CD4-positive, alpha-beta T cell treated with Interleukin-15 for 1 hour (primary cell): ENCODE measurements at regions not wholly inside any gene's neighbourhood (a gene's known extent, or its start where the extent isn't known, plus 50 kb on each side); places are given as distances from the start of the nearest gene placed in this dataset.

Experiments used
- DNase-seq: peaks from one replicate; pipeline ENCODE4 v3.0.0-alpha.2; 2020

DNA sequence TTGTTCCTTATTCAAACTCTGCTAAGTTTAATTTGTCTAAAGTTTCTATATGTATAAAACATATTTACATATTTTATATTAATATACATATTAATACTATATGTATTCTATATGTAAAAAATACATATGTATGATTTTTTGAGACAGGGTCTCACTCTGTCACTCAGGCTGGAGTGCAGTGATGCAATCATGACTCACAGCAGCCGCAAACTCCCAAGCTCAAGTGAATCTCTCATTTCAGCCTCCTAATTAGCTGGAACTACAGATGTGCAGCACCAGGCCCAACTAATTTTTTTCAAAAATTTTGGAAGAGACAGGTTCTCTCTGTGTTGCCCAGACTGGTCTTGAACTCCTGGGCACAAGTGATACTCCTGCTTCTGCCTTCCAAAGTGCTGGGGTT lies 684.9 kb downstream of the TRAM1L1 start:
- DNase-seq: no peak

DNA sequence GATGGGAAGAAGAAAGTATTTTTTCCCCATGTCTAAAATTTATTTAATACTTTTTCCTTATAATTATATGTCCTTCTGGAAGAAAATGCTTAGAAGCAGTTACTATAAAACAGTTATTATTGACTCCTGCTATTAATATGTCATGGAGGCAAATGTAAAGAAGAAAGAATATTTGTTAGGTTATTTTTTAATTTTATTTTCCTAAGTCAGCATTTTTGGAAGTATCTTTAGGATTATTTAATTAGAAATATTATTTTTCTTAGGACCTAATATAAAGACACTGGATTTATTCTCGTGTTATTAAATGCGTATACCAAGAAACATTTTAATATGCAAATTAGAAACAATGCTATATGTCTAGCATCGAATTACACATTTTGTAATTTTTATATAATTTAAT lies 687.7 kb downstream of the TRAM1L1 start:
- no peak for DNase-seq

DNA sequence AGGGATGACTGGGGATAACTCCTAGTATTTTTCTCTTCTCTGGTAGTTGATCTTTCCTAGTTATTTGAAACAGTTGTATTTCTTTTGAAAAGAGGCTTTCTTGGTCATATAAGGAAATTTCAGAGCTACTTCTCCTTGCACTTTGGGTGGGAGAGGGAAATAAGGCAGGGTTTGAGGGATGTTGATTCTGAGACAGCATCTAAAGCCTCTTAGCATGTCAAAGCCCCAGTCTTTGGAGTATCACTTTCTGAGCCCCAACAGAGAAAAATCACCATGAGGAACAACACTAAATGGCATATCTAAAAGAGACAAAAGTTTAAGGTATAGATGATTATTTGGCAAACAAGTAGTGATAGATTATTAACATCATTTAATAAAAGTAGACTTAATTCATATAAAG lies 688.1 kb downstream of the TRAM1L1 start:
- DNase-seq: no peak

DNA sequence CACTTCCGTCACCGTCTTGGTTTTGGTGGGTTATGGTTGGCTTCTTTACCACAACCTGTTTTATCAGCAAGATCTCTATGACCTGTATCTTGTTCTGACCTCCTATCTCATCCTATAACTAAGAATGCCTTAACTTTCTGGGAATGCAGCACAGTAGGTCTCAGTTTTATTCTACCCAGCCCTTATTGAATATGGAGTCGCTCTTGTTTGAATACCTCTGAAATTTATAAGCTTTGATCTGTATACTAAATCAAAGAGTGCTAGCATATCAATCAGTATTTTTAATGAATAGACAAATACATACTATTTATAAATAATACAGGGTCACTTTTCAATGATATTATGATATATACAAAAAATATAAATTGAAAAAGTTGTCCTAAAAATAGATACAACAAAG lies 690.0 kb downstream of the TRAM1L1 start:
- DNase-seq: no peak

DNA sequence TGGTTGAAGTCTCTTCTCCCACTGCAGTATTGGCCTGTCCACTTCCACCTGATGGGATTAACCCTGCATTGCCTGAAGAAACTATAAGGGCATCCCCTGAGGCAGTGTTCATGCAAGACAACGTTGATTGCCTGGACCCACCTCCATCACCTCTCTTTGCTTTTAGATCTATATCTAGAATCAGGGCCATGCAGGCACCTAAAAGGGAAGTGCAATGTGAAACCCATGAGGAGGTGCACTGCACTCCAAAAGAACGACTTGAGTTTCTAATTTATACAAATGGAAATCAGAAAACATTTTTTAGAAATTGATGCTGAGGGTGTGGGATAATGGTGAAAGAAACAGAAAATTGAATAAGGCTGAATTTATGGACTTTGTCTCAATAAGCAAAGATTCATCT lies 694.4 kb downstream of the TRAM1L1 start:
- DNase-seq: no peak

DNA sequence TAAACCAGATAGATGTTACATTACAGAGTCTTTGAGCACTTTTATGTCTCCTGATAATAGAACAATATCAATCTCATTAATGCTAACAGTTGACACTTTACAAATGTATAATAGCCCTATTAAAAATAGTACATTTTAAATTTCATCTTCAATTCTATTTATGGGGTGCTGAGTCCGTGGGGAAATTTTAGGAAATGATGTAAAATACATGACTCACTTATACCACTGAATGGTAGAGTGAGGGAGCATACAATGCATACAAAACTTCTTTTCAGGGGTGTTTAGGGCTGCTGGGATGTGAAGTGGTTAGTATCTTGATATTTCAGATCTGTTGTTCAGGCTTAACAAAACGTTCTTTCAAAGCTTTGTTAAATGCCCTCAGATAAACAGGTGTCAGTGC lies 696.2 kb downstream of the TRAM1L1 start:
- DNase-seq: no peak

DNA sequence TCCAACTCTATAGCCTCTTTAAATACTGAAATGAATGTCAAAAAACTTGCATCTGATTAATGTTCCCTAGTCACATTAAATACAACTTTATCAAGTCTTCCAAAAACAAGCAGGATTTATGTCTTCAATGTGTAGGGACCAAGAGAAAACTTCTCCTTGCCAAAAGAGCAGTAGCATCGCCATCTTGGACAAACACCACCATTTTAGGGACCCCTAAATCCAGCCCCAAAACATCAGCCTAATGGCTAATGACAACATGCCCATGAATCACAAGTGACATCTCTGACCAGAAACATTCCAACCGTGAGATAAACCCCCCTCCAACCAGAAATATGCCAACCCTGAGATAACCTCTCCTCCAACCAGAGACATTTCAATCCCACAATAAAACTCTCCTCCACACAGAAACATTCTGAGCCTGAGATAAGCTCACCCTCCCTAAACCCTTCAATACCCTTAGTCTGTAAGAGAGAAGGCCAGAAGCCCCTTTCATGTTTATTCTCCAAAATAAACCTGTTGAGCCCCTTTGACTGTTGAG lies 697.4 kb downstream of the TRAM1L1 start:
- DNase-seq: no peak

DNA sequence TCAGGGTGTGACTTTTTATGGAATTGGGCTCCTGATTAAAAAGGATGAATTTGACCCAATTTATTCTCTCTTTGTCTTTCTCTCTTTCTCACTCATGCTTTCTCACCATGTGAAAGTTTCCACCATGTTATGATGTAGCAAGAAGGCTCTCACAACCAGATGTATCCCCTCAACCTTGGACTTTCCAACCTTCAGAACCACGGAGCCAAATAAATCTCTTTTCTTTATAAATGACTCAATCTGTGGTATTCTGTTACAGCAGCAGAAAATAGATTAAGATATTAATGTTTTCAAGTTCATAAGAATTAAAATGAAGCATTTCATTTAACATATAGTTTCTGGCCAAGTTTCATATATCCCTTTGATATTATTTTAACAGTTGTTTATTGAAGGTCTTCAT lies 698.5 kb downstream of the TRAM1L1 start:
- no peak for DNase-seq

DNA sequence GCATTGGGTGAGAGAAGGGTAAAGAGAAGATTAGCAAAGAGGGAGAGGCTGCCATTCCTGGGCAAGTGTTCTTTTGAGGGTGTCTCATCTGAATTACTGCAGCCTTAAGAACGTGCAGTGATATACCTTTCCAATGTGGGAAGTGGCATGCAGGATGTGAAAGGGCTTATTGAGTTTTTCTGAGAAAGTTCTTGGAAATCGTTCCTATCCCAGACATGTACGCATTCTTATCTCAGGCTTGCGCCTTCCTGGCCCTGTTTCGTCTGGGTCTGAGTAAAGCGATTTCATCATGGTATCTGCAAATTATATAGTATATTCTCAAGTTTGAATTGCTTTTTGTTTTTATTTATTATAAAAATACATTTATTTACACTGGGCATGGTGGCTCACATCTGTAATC lies 699.8 kb downstream of the TRAM1L1 start:
- DNase-seq: no peak

DNA sequence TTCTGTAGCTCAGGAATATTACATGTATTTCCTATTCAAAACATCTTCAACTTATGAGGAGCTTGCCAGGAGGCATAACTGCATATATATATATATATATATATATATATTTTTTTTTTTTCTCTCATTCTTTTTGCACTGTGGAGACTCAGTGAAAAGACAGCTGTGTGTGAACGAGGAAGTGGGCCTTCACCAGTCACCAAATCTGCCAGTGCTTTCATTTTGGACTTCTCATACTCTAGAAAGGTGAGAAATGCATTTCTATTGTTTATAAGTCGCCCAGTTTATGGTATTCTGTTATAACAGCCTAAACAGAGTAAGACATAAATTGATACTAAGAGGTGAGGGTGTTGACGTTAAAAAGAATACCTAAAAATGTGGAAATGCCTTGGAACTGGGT lies 710.6 kb downstream of the TRAM1L1 start:
- DNase-seq: no peak

DNA sequence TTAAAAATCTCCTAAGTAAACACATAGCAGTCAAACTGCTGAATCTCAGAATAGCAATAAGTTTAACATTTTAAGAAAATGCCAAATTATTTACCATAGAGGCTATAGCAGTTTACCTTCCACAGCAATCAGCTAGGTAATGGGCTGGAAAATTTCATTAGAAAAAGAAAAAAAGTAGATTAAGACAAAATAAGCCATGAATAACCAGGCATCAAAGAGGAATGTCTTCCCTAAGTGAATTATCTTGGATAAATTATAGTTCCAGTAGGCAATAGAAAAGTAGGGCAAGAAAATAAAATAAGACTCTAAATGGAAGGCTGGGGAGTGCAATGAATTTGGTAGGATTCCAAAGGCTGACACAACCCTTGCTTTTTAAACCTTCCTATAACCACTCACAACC lies 722.8 kb downstream of the TRAM1L1 start:
- DNase-seq: no peak

DNA sequence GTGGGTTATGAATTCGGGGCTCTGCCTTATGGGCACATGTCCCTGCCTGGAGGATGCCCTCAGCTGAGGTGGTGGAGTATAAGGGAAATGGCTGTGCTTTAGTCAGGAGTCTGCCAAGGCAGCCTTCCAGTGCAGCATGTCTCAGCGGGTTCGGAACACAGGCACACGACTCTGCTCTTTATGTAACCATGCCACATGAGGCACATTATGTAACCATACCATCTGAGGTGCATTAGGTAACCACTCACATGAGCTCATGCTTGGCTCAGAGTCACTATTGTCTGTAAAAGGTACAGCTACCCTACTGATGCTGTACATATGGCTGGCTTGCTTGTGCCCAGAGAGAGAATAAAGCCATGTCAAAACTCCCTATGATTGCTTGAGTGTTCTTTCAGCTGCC lies 723.6 kb downstream of the TRAM1L1 start:
- no peak for DNase-seq

DNA sequence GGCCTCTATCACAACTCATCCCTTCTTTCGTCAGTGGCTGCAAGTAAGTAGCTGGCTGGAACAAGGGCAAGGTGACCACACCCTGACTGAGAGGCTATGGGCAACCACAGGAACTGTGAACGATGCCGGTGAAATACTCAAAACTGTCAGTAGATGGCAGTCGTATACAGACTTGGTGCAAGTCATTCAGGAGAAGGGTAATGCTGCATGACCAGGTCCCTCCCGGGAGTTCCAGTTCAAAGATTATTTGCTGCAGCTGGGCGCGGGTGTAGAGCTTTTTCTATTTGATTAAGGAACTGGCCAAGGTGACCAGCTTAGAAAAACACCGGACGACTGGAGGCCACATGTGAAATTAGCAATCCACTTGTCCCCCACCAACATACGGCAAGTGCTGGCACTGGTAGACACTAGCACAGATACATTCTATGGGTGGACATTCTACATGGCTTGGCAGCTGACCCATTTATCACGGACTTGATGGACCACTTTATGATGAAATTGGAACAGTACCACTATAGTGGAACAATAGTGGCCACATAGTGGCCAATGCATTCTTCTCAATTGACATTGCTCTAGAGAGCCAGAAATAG lies 726.6 kb downstream of the TRAM1L1 start:
- DNase-seq: no peak

DNA sequence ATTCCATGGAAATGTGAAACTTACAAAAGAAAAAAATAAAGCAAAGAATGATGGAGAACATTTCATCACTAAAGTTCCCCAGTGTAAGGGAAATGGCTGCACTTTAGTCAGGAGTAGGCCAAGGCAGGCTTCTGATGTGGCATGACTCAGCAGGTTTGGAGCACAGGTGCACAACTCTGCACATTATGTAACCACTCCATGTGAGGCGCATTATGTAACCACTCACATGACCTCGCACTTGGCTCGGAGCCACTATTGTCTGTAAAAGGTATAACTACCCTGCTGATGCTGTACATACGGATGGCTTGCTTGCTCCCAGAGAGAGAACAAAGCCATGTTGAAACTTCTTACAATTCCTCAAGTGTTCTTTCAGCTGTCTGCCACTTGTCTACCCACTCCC lies 727.6 kb downstream of the TRAM1L1 start:
- no peak for DNase-seq

DNA sequence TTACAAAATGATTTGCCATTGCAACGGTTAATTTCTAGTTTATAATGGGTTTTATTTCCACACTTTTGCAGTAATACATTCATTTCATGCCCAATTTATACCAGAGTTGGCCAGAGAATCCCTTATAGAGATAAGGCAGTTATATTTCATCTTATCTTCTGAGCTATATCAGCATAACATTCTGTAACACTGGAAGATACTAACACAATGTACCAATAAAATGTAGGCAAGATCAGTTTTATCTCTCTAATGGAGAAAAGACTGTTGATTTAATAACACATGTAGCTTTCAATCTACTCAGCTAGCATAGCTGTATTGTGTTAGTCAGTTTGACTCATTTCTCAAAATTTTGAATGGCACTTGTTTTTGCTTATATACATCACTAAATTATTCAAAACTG lies 738.6 kb downstream of the TRAM1L1 start:
- no peak for DNase-seq

DNA sequence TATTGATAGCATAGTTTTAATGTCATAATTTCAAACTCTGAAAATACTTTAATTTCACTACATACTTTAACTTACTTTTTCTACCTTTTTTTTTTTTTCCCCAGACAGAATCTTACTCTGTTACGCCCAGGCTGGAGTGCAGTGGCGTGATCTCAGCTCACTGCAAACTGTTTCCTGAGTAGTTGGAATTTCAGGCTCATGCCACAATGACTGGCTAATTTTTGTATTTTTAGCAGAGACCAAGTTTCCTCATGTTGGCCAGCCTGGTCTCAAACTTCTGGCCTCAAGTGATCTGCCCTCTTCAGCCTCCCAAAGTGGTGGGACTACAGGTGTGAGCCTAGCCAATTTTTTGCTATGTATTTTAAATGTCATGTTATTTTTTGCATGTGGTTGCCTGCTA lies 741.6 kb downstream of the TRAM1L1 start:
- DNase-seq: no peak

DNA sequence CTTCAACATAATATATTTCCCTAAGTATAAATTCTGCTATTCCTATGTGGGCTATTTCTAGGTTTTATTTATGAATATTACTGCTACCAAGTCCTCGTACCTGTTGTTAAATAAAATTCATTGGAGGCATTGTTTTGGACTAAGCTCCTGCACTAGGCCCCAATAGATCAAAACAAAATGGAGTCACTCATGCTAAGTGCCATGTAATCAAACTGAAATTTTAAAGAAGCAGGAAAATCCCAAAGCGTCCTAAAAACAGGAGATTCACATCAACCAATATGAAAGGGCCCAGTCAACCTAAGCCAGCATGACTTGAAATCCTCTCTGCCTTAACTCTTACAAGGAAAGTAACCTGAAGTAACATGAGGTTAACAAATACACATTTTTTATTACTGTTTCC lies 743.2 kb downstream of the TRAM1L1 start:
- no peak for DNase-seq

DNA sequence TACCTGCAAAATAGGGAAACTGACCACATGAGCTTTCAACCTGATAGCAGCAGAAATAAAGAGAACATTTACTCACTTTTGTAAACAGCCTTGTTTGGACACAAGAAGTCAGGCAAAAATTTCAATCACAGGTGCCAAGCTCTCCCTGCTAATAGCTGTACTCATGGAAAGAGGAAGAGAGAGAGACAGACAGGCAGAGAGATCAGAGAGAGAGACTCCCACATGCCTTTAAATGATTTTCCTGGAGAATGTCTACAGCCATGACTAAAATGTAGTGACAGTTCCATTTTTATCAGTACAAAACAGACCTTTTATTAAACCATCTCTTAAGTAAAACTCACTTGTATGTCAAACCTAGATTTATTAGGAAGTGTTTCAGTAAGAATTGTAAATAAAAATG lies 752.9 kb downstream of the TRAM1L1 start:
- DNase-seq: no peak

DNA sequence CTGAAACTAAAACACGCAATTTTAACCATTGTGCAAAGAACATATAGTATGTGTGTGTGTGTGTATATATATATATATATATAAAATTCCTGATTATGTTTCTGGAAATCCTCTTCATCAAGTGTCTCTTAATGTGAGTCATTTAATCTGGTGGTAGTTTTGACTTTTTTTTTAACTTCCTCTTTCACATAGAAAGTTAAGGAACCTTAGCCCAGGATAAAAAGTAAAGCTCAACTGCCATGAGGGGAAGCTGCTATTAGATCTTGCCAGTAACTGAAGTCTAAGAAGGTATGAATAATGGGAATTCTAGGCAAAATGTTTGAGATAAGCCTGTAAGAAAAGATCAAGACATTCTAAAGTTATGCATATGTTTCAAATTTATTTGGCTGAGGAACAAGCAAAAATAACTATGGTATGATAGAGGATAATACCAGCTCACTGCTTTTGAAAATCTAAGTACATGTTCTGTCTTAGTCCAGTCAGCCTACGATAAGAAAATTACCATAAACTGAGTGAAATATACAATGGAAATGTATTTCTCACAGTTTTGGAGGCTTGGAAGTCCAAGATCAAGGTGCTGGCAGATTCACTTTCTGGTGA lies 757.0 kb downstream of the TRAM1L1 start:
- DNase-seq: no peak

DNA sequence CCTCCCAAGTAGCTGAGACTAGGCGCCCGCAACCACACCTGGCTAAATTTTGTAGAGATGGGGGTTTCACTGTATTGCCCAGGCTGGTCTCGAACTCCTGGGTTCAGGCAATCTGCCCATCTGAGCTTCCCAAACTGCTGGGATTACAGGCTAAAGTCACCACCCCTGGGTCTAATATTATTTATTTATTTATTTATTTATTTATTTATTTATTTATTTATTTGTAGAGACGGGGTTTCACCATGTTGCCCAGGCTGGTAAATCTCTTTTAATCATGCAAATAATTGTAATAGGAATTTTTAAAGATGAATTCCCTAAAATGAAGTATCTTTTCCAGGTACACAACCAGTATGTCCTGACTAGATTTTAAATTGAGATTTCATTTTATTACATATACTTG lies 761.8 kb downstream of the TRAM1L1 start:
- DNase-seq: no peak

DNA sequence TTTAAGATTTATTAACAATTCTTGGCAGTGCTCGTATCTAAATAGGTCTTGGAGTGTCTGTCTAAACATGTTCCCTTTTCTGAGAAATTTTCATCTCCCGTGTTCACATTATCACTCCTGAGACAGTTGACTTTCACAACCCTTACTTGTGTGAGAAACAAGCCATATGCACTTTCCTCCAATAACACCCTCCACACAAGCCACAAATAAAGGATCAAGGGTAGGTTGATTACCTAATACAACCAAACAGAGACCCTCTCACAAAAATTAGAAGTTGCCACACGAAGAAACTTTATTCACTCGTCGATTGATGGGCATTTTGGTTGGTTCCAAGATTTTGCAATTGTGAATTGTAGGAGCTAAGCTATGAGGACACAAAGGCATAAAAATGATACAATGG lies 763.9 kb downstream of the TRAM1L1 start:
- no peak for DNase-seq

DNA sequence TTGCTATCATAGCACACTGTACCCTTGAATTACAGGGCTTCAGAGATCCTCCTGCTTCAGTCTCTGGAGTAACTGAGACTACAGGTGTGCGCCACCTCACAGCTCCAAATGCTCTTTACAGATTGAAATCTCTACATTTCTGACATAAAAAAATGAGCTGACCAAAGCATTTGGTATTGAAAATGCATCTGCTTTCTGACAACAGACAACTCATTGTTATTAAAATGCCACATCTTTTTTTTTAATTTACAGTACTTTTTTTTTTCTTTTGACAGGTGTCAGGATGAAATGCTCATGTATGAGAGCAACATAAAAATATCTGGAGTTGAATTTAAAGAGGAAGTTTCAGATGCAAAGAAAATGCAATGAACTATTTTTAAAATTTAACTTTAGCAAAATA lies 764.5 kb downstream of the TRAM1L1 start:
- no peak for DNase-seq

DNA sequence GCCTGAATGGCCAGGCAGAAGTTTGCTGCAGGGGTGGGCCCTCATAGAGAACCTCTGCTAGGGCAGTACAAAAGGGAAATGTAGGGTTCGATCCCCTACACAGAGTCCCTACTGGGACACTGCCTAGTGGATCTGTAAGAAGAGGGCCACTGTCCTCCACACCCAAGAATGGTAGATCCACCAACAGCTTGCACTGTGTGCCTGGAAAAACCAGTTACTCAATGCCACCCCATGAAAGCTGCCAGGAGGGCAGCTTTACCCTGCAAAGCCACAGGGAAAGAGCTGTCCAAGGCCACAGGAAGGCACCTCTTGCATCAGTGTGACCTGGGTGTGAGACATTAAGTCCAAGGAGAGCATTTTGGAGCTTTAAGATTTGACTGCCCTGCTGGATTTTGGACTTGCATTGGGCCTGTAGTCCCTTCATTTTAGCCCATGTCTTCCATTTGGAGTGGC lies 781.6 kb downstream of the TRAM1L1 start:
- DNase-seq: no peak

DNA sequence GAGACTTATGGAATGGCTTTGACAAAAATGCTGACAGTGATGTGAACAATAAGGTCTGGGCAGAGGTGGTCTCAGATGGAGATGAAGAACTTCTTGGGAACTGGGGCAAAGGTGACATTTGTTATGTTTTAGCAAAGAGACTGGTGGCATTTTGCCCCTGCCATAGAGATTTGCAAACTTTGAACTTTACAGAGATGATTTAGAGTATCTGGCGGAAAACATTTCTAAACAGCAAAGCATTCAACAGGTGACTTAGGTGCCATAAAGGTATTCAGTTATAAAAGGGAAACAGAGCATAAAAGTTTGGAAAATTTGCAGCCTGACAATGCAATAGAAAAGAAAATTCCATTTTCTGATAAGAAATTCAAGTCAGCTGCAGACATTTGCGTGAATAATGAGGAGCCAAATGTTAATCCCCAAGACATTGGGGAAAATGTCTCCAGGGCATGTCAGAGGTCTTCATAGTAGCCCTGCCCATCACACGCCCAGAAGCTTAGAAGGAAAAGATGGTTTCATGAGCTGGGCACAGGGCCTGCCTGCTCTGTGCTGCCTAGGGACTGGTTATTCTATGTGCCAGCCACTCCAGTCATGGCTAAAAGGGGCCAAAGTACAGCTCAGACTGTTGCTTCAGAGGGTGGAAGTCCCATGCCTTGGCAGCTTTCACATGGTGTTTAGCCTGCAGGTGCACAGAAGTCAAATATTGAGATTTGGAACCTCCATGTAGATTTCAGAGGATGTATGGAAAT lies 782.2 kb downstream of the TRAM1L1 start:
- no peak for DNase-seq
